ENCODE measurements at regions not wholly inside any gene's neighbourhood (a gene's known extent, or its start where the extent isn't known, plus 50 kb on each side); places are given as distances from the start of the nearest gene placed in this dataset.

DNA sequence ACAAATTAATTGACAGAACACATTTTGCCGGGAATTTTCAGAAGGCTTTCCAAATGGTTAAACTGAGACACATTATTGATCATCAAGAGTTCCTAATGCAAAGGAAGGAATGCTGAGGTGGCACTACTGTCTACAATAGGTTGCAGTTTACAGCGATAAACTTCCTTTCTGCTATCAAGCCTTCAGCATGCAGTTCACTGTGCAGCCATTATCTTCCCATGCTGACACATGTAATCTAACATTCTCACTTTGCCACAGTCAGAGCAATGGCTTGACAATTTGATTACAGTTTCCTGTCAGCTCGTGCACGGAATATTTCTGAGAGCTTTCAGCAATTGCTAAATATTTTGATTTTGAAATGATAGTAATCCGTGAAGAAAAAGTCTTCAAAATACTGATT, 166.9 kb upstream of the PRMT6 start:
- H2AFZ ChIP-seq (ENCODE audit: low read length): no peak overlapping the region
- WGBS (ENCODE audit: extremely low coverage, insufficient read length, low lambda C conversion rate): no CpG with 5 or more reads among the region's 5 CpGs
- no peak overlapping the region for H2BK12ac ChIP-seq (ENCODE audit: insufficient read length, low read depth, low read length)
- no peaks in the 10 kb centered on the region for H3K36me3 Mint-ChIP-seq (ENCODE audit: insufficient read depth in 1 of 3, low read depth in 3 of 3)
- peaks cover 0 to 2% of the 10 kb centered on the region in 2 experiments; a peak in 1 of 5 replicates for H3K9me3 Mint-ChIP-seq
- no peak overlapping the region for H3K4me3 Mint-ChIP-seq
- no peak overlapping the region for H4K91ac ChIP-seq (ENCODE audit: insufficient read length, low read depth, low read length)
- H4K8ac ChIP-seq (replicated peaks; ENCODE audit: insufficient read length, low read depth, low read length): no peak overlapping the region
- no peaks in the 10 kb centered on the region for H3K79me1 ChIP-seq (ENCODE audit: insufficient read depth, low read depth, low read length, poor library complexity, severe bottlenecking)
- no peak overlapping the region for H2BK15ac ChIP-seq (ENCODE audit: low read depth, low read length)
- no peak for DNase-seq
- H4K5ac ChIP-seq (ENCODE audit: insufficient read length, low read depth, low read length): no peak overlapping the region
- H3K56ac ChIP-seq (ENCODE audit: insufficient read length, low read depth, low read length): no peak overlapping the region
- H3K18ac ChIP-seq (ENCODE audit: insufficient read length, low read depth, low read length): no peak overlapping the region
- no peaks in the 10 kb centered on the region for H3K4me1 Mint-ChIP-seq
- H3K4me2 ChIP-seq (ENCODE audit: insufficient read depth, insufficient read length, low read length): no peak overlapping the region
- H3K4ac ChIP-seq (ENCODE audit: low read depth, low read length): no peak overlapping the region
- H3K27me3 ChIP-seq (ENCODE audit: insufficient read depth, low read length): no peaks in the 10 kb centered on the region
- no peaks in the 10 kb centered on the region for H3K23me2 ChIP-seq (ENCODE audit: insufficient read length, low read depth, low read length, poor library complexity, severe bottlenecking)
- no peak overlapping the region for H2BK120ac ChIP-seq (ENCODE audit: low read depth, low read length, poor library complexity, severe bottlenecking)
- TF ChIP-seq, protein P1, sequence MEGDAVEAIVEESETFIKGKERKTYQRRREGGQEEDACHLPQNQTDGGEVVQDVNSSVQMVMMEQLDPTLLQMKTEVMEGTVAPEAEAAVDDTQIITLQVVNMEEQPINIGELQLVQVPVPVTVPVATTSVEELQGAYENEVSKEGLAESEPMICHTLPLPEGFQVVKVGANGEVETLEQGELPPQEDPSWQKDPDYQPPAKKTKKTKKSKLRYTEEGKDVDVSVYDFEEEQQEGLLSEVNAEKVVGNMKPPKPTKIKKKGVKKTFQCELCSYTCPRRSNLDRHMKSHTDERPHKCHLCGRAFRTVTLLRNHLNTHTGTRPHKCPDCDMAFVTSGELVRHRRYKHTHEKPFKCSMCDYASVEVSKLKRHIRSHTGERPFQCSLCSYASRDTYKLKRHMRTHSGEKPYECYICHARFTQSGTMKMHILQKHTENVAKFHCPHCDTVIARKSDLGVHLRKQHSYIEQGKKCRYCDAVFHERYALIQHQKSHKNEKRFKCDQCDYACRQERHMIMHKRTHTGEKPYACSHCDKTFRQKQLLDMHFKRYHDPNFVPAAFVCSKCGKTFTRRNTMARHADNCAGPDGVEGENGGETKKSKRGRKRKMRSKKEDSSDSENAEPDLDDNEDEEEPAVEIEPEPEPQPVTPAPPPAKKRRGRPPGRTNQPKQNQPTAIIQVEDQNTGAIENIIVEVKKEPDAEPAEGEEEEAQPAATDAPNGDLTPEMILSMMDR (conservative IDR thresholded peaks at IDR 0.05): no peak
- H3K23ac ChIP-seq (ENCODE audit: insufficient read length, low read depth, low read length): no peak overlapping the region
- H3K27ac ChIP-seq (ENCODE audit: insufficient read length, low read depth, low read length): no peak overlapping the region
- no peaks in the 10 kb centered on the region for H3K79me2 ChIP-seq (ENCODE audit: insufficient read depth, low read length)
- H3K14ac ChIP-seq (ENCODE audit: insufficient read depth, low read length): no peak overlapping the region
- H3K9ac ChIP-seq (ENCODE audit: extremely low read depth, insufficient read length, low read length): no peak overlapping the region
- no peak overlapping the region for H2BK5ac ChIP-seq (ENCODE audit: insufficient read length, low read length)
- no peaks in the 10 kb centered on the region for H3K4me1 ChIP-seq (ENCODE audit: insufficient read depth, low read length)
- H4K20me1 ChIP-seq (ENCODE audit: control insufficient read depth, insufficient read depth, insufficient read length): no peaks in the 10 kb centered on the region
- H3K27ac Mint-ChIP-seq: no peak overlapping the region
- no peaks in the 10 kb centered on the region for H3K27me3 Mint-ChIP-seq (ENCODE audit: low read depth)
- no peak overlapping the region for H2BK20ac ChIP-seq (ENCODE audit: low read depth, low read length, poor library complexity, severe bottlenecking)
- no peak overlapping the region for H2AK5ac ChIP-seq (ENCODE audit: insufficient read length, low read length)
- no peaks in the 10 kb centered on the region for H3K9me3 ChIP-seq (ENCODE audit: control insufficient read depth, low read depth, low read length)
- no peak overlapping the region for H3T11ph ChIP-seq (ENCODE audit: low read length)

Data from H9 (cell line).